Bronchial epithelial cell (primary cell): ENCODE measurements at regions not wholly inside any gene's neighbourhood (a gene's known extent, or its start where the extent isn't known, plus 50 kb on each side); places are given as distances from the start of the nearest gene placed in this dataset.

ENCODE experiments used
- DNase-seq: peaks from one replicate; pipeline ENCODE4 v3.0.0-alpha.2; 2010; ENCODE audit warnings: low read depth
- FAIRE-seq: peaks from 2 replicates; lab custom pipeline; 2011; peaks lifted over from hg19 to GRCh38; lab: Jason Lieb, UNC
- H3K27me3 ChIP-seq: 2 replicates; pipeline ENCODE4 v1.5.1; 2011; ENCODE audit warnings: low read length; ENCODE audit not compliant: control insufficient read depth, insufficient read depth
- H3K36me3 ChIP-seq: 2 replicates; pipeline ENCODE4 v1.5.1; 2011; ENCODE audit warnings: low read length; ENCODE audit not compliant: control insufficient read depth, insufficient read depth
- H3K4me3 ChIP-seq: 2 replicates; pipeline ENCODE4 v1.5.1; 2011; ENCODE audit warnings: mild to moderate bottlenecking, low read depth, low read length, control low read depth
- TF ChIP-seq, protein P1 (sequence below): IDR thresholded peaks from 2 replicates; pipeline ENCODE4 v1.5.1; 2011; ENCODE audit warnings: mild to moderate bottlenecking, moderate library complexity, low read length, control low read depth, inconsistent platforms; ENCODE audit not compliant: insufficient read depth, severe bottlenecking

DNA sequence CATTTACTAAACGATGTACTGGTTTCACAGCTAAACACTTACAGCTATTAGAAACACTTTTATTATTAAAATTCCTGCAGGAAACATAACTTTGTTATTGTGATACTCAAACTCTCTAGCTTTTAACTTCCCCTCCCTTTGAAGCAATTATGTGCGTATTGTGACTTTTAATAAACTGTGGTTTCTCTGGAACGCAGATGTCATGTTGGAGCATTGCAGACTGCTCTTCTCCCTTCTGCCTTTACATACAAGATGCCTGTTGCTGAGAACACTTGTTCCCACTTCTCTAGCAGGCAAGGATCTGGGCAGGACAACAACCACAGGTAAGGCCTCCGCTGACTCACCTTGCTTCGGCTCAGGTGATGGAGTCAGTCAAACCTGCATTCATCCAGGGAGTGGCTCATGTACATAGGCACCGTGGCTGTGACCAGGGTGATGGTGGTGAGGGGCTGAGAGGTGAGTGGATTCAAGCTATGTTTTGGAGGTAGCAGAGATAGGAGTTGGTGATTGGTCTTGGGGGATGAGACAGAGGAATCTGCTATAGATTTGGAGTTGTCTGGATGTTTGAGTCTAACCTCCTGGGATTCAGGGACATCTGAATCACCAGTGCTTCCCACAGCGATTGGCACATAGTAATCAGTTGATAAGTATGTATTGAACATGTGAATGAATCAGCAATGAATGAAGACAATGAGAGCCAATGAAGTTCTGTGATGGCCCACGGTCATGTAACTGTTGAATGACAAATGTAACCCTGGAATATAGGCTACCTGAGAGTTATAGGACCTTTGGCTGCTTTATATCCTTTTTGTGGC lies 106.0 kb downstream of the ADAMTS15 start:
- TF ChIP-seq, protein P1, sequence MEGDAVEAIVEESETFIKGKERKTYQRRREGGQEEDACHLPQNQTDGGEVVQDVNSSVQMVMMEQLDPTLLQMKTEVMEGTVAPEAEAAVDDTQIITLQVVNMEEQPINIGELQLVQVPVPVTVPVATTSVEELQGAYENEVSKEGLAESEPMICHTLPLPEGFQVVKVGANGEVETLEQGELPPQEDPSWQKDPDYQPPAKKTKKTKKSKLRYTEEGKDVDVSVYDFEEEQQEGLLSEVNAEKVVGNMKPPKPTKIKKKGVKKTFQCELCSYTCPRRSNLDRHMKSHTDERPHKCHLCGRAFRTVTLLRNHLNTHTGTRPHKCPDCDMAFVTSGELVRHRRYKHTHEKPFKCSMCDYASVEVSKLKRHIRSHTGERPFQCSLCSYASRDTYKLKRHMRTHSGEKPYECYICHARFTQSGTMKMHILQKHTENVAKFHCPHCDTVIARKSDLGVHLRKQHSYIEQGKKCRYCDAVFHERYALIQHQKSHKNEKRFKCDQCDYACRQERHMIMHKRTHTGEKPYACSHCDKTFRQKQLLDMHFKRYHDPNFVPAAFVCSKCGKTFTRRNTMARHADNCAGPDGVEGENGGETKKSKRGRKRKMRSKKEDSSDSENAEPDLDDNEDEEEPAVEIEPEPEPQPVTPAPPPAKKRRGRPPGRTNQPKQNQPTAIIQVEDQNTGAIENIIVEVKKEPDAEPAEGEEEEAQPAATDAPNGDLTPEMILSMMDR: no peak
- no peaks in the 10 kb centered on the region for H3K27me3 ChIP-seq
- no peak overlapping the region for H3K4me3 ChIP-seq
- no peaks in the 10 kb centered on the region for H3K36me3 ChIP-seq
- DNase-seq (peak; percentile 85), FAIRE-seq (no peak)

DNA sequence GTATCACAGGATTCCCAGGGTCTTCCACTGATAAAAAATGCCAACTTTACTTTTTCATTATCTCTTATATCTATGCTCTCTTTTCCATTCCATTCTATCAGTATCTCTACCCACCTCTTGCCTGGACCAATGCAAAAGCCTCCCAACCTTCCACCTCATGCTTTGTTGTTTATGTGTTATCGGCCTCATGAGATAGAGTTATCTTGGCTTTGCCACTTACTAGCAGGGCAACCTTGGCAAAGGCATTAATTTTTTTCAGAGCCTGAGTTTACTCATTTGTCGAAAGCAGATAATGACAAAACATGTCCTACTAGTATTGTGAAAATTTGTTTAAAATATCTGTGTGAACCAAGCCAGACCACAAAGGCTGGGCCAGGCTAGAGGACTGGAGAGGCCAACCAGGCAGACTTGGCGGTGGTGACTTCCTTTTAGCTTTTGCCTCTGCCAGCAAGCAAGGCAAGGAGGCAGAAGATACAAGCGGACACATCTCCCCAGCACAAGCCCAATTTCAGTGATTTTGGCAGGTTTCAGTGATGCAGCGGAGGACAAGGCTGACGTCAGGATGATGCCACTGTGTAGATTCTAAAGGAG lies 106.9 kb downstream of the ADAMTS15 start:
- DNase-seq (no peak), FAIRE-seq (no peak)
- TF ChIP-seq, protein P1: no peak

DNA sequence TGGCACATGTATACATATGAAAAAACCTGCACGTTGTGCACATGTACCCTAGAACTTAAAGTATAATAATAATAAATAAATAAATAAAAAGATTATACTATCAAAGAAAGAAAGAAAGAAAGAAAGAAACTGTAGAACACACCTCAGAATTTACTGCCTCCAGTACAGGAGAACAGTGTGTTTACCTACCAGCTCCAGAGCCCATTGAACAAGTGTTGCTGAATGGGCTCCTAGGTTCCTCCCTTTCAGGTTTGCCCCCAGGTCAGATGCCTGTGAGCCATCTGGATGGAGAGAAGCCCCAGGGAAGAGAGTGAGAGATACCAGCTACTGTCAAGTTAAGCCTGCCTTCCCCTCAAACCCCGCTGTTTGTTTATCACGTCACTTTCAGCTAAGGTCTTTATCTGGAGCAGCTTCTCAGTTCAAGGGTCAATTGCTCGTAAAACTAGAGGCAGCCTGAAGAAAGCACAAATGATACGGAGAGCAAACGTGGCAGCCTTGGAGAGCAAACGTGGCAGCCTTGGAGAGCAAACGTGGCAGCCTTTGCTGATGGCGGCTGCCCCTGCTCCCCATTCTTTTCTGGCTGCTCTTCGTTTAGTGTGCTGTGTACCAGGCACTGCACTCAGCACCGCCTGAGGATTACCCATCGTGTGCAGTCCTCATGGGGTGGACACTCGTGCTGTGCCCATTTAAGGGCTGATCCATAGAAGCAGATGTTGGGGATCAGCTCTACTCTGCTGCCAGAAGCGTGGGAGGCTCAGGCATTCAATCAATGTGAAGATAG lies 111.7 kb downstream of the ADAMTS15 start:
- DNase-seq: no peak
- no peaks in the 10 kb centered on the region for H3K27me3 ChIP-seq
- no peak for FAIRE-seq
- H3K36me3 ChIP-seq: no peaks in the 10 kb centered on the region
- TF ChIP-seq, protein P1: no peak
- no peak overlapping the region for H3K4me3 ChIP-seq

More for the DNA sequence above, 106.9 kb downstream of the ADAMTS15 start:
- no peaks in the 10 kb centered on the region for H3K27me3 ChIP-seq
- H3K4me3 ChIP-seq: no peak overlapping the region
- H3K36me3 ChIP-seq: no peaks in the 10 kb centered on the region

DNA sequence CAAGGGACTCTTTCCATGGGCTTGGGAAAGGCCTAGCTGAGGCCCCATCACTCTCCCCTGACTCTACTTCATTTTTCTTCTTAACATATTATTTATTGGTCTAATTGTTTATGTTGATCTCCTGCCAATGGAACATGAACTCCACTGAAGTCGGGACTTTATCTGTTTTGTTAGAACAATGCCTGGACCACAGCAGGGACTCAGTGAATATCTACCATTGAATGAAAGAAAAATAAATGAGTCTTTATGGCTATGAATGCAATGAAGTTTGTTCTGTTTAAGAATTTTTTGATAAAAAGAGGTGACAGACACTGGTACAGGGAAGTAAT lies 112.3 kb downstream of the ADAMTS15 start:
- no peak for DNase-seq
- Histone ChIP-seq H3K4me3 (no peak overlapping the region), H3K36me3 (no peaks in the 10 kb centered on the region), H3K27me3 (no peaks in the 10 kb centered on the region)
- TF ChIP-seq, protein P1: no peak
- no peak for FAIRE-seq

DNA sequence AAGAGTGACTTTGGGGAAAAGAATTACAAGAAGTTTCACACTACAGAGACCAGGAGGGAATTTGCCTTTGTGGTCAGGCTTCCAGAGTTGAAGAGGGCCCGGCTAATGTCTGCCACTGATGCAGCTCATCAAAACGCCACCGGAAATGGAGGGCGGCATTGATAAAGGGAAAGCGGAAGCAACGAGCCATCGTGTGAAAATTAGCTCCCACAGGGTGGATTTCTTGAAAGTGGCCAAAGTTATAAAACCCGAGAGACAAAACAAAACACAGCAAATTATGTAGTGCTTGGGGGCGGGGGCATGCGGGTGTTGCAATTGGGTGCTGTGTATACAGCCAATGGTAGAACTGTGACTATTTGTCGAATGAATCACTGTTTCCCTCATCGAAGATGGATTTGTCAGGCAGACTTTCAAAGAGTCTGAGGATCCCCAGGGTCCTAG lies 113.0 kb downstream of the ADAMTS15 start:
- H3K27me3 ChIP-seq: no peaks in the 10 kb centered on the region
- H3K4me3 ChIP-seq: no peak overlapping the region
- H3K36me3 ChIP-seq: no peaks in the 10 kb centered on the region
- TF ChIP-seq, protein P1: no peak
- DNase-seq: no peak
- FAIRE-seq: no peak
